GM04503 (cell line): ENCODE measurements at regions not wholly inside any gene's neighbourhood (a gene's known extent, or its start where the extent isn't known, plus 50 kb on each side); places are given as distances from the start of the nearest gene placed in this dataset.

ENCODE experiments used
- DNase-seq: peaks from one replicate; pipeline ENCODE4 v3.0.0-alpha.2; 2012; ENCODE audit warnings: low read depth

DNA sequence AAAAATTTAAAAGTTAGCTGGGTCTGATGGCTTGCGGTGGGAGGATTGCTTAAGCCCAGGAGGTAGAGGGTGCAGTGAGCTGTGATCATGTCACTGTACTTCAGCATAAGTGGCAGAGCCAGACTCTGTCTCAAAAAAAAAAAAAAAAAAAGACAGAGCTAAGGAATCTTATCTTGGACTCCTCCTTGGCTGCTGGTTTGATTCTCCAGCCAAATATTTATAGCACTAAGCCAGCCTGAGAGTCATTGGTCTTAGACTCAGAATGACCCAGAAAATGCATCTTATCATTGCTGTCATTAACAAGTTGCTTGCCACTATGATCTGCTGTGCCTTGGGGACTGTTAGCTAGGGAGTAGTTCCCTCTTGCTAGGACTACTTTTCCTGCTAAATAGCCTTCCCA lies 164.7 kb downstream of the GNAT3 start:
- no peak for DNase-seq

- no peak for DNase-seq
These were observed 165.2 kb downstream of the GNAT3 start for GRCh38 chr7:80346704-80347103.

GRCh38 chr7:80335511-80336231 lies 176.2 kb downstream of the GNAT3 start:
- DNase-seq: peak; percentile 13

- no peak for DNase-seq
These were observed 177.0 kb downstream of the GNAT3 start for GRCh38 chr7:80334908-80335307.

DNA sequence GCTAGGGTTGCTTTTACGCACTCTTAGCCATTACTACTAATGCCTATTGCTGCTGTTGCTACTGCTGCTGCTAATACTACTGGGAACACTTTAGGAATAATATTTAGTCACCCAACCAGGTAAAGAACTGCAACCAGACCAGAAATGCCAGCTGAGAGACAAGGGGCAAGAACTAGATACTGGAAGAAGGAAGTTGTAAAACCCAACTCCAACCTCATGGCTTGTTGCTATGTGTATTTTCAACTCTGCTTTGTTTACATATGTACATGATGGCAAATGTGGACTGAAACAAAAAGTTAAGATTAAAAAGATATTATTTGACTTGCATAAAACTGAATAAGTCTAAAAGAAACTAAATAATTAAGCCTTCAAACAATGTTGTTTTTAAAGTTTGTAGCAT lies 177.7 kb downstream of the GNAT3 start:
- no peak for DNase-seq

GRCh38 chr7:80333040-80333439 lies 178.8 kb downstream of the GNAT3 start:
- DNase-seq: no peak

DNA sequence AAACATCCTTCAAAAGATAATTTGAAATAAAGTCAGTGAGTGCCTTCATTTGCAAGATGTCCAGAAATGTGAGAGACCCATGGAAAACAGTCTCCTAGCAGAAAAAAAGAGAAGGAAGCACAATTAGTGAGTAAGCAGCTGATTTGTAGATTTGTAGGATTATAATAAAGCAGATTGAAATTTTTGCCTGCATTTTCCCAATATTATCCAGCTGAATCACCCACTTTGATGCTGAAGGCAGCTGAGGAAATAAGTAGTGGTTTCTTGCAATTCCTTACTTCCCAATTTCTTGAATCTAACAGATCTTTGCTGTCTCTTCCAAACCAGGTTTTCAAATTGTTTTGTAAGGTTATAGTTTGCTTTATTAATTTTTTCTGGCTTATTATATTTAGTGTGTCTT lies 181.4 kb downstream of the GNAT3 start:
- peak; percentile 57 for DNase-seq

DNA sequence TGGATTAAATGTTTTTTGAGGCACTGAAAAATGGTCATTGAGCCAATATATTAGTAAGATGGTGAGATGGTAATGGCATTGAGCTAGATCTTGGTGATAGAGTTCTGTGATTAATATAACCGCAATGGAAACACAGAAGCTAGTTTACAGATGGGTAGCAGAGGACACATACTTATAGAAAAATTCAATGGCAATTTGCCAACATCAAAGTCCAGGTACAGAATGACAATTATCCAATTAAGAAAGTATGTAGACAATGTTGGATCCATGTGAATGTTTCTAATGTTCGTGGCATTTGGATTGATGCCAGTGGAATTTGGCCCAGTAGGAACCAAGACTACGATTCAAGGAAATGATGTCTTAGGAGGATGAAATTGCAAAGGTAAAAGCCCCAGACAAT lies 187.8 kb downstream of the GNAT3 start:
- peak; percentile 55 for DNase-seq

DNA sequence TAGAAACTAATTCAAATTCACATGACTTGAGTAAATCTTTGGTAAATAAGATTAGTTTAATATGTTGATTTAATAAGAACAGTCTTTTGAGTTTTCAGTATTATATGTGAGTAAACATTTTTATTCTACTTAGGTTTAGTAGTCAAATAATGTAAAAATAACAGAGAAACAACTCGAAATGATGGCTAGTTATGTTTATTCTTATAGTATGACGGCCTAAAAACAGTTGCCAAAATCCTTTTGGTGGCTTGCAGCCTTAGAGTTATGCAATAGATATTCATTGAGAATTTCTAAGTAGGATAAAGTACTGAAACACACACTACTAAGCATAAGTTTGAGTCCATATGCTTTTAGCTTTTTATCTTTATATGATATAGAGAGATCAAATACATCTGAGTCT lies 184.8 kb downstream of the GNAI1 start:
- DNase-seq: no peak

GRCh38 chr7:80318081-80318480 lies 183.4 kb downstream of the GNAI1 start:
- DNase-seq: no peak

GRCh38 chr7:80316811-80317210 lies 182.2 kb downstream of the GNAI1 start:
- no peak for DNase-seq

DNA sequence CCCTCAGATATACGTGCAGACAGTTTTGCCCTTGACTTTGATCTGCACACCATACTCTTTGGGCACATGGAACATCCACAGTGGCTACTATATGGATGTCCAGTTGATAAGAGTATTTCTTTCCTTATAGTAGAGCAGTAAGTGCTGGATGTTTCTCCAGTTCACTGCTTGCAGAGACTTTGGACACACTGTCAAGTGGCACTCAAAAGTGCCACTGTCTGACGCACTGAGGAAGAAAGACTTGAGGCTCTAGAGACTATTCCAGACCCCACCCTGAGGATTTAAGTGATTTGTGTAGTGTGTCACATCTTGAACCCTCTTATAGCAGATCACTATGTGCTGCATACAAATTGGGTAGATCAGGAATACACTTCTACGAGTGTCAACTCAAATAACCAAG lies 179.1 kb downstream of the GNAI1 start:
- DNase-seq: no peak

GRCh38 chr7:80313067-80313626 lies 178.5 kb downstream of the GNAI1 start:
- no peak for DNase-seq

- no peak for DNase-seq
These were observed 177.6 kb downstream of the GNAI1 start for GRCh38 chr7:80312139-80312661.

GRCh38 chr7:80311313-80311712 lies 176.7 kb downstream of the GNAI1 start:
- DNase-seq: no peak

DNA sequence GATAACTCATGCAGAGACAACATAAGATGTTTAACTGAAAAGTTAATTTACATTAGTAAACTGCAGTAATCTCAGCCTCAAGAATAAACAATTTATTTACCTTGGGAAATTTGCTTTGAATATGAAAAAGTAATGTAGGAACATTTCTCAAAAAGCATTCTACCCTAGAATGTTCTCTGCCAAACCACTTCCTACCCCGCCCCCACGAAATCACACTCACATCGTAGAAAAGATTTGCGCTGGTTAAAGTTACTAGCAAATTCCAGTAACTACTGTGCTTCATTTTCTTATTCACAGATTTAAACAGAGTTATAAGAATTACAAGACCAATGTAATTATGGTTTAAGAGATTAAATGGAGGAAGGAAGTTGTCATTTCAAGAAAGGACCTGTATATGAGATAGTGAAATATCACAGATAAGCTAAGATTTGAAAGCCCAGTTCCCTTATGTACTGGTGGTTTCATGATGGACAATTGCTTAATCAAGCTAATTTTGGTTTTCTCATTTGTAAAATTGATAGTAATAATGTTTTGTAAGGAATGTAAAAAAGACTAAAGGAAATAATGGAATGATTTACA lies 175.4 kb downstream of the GNAI1 start:
- DNase-seq: no peak

- DNase-seq: no peak
These were observed 174.7 kb downstream of the GNAI1 start for GRCh38 chr7:80309377-80309776.

DNA sequence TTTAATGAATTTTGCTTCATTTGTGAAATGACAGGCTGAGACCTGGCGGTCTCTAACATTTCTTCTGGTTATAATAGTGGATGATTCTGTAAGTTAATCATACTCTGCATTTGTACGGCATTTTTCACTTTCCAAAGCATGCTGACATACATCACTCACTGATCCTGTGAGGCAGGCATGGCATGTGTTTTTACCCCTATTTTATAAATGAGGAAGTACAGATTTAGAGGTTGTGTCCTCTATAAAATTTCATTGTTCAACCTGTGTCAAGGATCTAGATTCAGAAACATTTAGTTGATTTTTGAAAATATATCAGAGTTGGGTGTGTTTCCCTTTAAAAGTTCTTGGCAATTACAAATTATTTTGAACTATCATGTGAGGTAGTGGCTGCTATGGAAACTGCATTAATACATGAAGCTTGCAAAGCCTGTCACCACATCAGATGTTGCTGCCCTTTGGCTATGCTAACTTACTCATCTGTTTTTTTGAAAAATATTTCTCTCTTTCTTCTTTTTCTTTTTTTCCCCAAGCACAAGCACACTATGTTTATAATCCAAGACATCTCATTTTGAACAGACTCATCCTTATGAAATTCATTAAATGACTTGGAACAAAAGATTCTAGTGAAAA lies 172.7 kb downstream of the GNAI1 start:
- peak; percentile 21 for DNase-seq

- no peak for DNase-seq
These were observed 168.7 kb downstream of the GNAI1 start for GRCh38 chr7:80303315-80303714.

GRCh38 chr7:80302636-80303035 lies 168.0 kb downstream of the GNAI1 start:
- no peak for DNase-seq

DNA sequence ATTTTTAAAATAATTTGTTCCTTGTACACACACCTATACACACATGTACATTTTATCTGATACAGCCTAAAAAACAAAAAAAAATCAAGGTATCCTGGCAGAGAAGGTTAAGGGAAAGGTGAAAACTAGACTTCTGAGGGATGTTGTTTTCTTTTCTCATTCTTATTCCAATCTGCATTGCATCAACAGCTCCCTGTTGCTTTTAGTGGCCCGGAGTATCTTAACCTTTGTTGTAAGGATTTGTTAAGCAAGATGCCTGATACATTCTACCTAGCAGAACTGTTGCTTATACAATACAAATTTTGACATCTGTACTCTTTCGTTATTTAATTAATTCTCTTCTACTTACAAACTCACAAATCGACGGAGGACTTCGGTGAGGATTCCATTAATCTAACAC lies 167.4 kb downstream of the GNAI1 start:
- DNase-seq: no peak

DNA sequence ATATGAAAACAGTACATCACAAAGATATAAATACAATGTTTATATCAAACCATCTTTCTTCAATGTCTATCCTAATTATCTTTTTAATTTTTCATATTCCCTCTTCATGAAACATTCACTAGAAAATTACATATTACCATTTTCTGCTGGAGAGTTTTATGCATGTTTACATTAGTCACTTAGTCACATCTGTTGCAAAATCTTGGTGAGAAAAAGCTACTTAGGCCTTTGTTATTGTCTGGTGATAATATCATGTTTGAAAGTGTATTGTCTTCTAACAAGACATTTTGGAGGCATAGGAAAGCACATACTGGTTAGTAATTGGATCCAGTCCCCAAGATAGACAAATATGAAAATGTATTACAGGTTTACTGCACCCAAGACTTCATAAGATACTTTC lies 163.6 kb downstream of the GNAI1 start:
- no peak for DNase-seq

GRCh38 chr7:80294346-80294745 lies 159.7 kb downstream of the GNAI1 start:
- DNase-seq: peak; percentile 23
